H1 (cell line): ENCODE measurements at regions not wholly inside any gene's neighbourhood (a gene's known extent, or its start where the extent isn't known, plus 50 kb on each side); places are given as distances from the start of the nearest gene placed in this dataset.

Experiments used
- CTCF ChIA-PET: fragments of 300-600 bp; sonication (Branson Sonifier 250); formaldehyde crosslinking; loops from one replicate; lab custom pipeline; 2021; ENCODE audit not compliant: partially characterized antibody; lab: Charles Lee
- POLR2A ChIA-PET: fragments of 300-600 bp; sonication (Branson Sonifier 250); formaldehyde crosslinking; loops from one replicate; lab custom pipeline; 2021; ENCODE audit warnings: inconsistent platforms; ENCODE audit not compliant: partially characterized antibody; lab: Charles Lee
- DNase-seq, 2 experiments: peaks; one replicate each; pipeline versions ENCODE4 v3.0.0 to v3.0.0-alpha.2; 2010 to 2022; ENCODE audit warnings: low spot score in 2 of 2, low read depth in 1 of 2, mixed read lengths in 1 of 2
- FAIRE-seq: peaks from 2 replicates; lab custom pipeline; 2011; peaks lifted over from hg19 to GRCh38; lab: Jason Lieb, UNC
- H2AFZ ChIP-seq: 2 replicates; pipeline ENCODE4 v1.8.1; 2012; ENCODE audit warnings: low read length, inconsistent platforms
- H2AK5ac ChIP-seq: 2 replicates; pipeline ENCODE4 v1.6.1; 2013; ENCODE audit warnings: low read depth, low read length
- H2BK120ac ChIP-seq: replicated peaks from 2 replicates; pipeline ENCODE3; 2013; ENCODE audit warnings: low read depth, low read length, inconsistent platforms
- H2BK12ac ChIP-seq: 2 replicates; pipeline ENCODE4 v1.6.1; 2013; ENCODE audit warnings: low read depth, low read length
- H2BK15ac ChIP-seq: 2 replicates; pipeline ENCODE4 v1.6.1; 2013; ENCODE audit warnings: low read length
- H2BK20ac ChIP-seq: 2 replicates; pipeline ENCODE4 v1.6.1; 2013; ENCODE audit warnings: low read length
- H2BK5ac ChIP-seq: 2 replicates; pipeline ENCODE4 v1.6.1; 2013; ENCODE audit warnings: low read depth, low read length
- H3K14ac ChIP-seq: 2 replicates; pipeline ENCODE4 v1.6.1; 2013; ENCODE audit warnings: inconsistent platforms; ENCODE audit not compliant: insufficient read length
- H3K18ac ChIP-seq: 2 replicates; pipeline ENCODE4 v1.6.1; 2013; ENCODE audit warnings: low read length; ENCODE audit errors: extremely low read depth
- H3K23ac ChIP-seq: 2 replicates; pipeline ENCODE4 v1.6.1; 2013; ENCODE audit warnings: inconsistent platforms; ENCODE audit not compliant: insufficient read length
- H3K23me2 ChIP-seq: 2 replicates; pipeline ENCODE4 v1.6.1; 2013; ENCODE audit warnings: low read depth, low read length
- H3K27ac ChIP-seq: 2 replicates; pipeline ENCODE4 v1.6.1; 2011; ENCODE audit warnings: low read depth, low read length, inconsistent platforms
- H3K27me3 ChIP-seq, 4 experiments: replicated peaks in 1 of 4; 1 replicate in 1 of 4; 2 replicates in 3 of 4; pipeline versions ENCODE4 v1.6.1 to v1.8.1; 2011 to 2013; ENCODE audit warnings: low read length in 3 of 4, mild to moderate bottlenecking in 3 of 4, inconsistent platforms in 2 of 4, mixed read lengths in 2 of 4, moderate library complexity in 1 of 4; ENCODE audit not compliant: control insufficient read depth in 3 of 4, insufficient read depth in 3 of 4; ENCODE audit errors: extremely low read depth in 1 of 4
- H3K36me3 ChIP-seq, 4 experiments: 2 replicates each; pipeline versions ENCODE4 v1.6.1 to v1.8.1; 2011 to 2013; ENCODE audit warnings: mild to moderate bottlenecking in 4 of 4, low read length in 3 of 4, moderate library complexity in 2 of 4, control low read depth in 1 of 4, inconsistent platforms in 1 of 4; ENCODE audit not compliant: insufficient read depth in 4 of 4, control insufficient read depth in 2 of 4
- H3K4ac ChIP-seq: replicated peaks from 2 replicates; pipeline ENCODE3; 2013; ENCODE audit warnings: low read length, low read depth, mixed read lengths, inconsistent platforms; ENCODE audit not compliant: insufficient read length
- H3K4me1 ChIP-seq, 4 experiments: replicated peaks in 1 of 4; 1 replicate in 1 of 4; 2 replicates in 3 of 4; pipeline versions ENCODE4 v1.6.1 to v1.8.1; 2011 to 2013; ENCODE audit warnings: low read length in 3 of 4, inconsistent platforms in 2 of 4, mixed read lengths in 1 of 4; ENCODE audit not compliant: insufficient read depth in 4 of 4, control insufficient read depth in 3 of 4
- H3K4me2 ChIP-seq, 2 experiments: 2 replicates each; pipeline versions ENCODE4 v1.6.1 to v1.8.1; 2011 to 2013; ENCODE audit warnings: low read depth in 2 of 2, low read length in 2 of 2, control low read depth in 1 of 2, inconsistent platforms in 1 of 2, mild to moderate bottlenecking in 1 of 2; ENCODE audit not compliant: insufficient read depth in 1 of 2
- H3K4me3 ChIP-seq, 4 experiments: fragments of 200-600, 300-600 bp in 1 of 4; sonication (generic), shearing (Covaris generic), sonication (Bioruptor Twin) in 1 of 4; 2 replicates each; pipeline versions ENCODE4 v1.5.1 to v1.8.1; 2011 to 2016; ENCODE audit warnings: low read length in 4 of 4, low read depth in 3 of 4, control low read depth in 2 of 4, inconsistent platforms in 2 of 4, mild to moderate bottlenecking in 2 of 4, mixed read lengths in 1 of 4, moderate library complexity in 1 of 4; ENCODE audit not compliant: insufficient read depth in 2 of 4; ENCODE audit errors: extremely low read depth in 1 of 4
- H3K56ac ChIP-seq: replicated peaks from 2 replicates; pipeline ENCODE3; 2013; ENCODE audit warnings: low read depth, mild to moderate bottlenecking, mixed read lengths, low read length, inconsistent platforms; ENCODE audit not compliant: insufficient read length
- H3K79me1 ChIP-seq: 2 replicates; pipeline ENCODE4 v1.6.1; 2013; ENCODE audit warnings: low read depth, low read length, control low read depth
- H3K79me2 ChIP-seq, 2 experiments: 2 replicates each; pipeline versions ENCODE4 v1.6.1 to v1.8.1; 2012 to 2013; ENCODE audit warnings: low read length in 2 of 2, mild to moderate bottlenecking in 2 of 2, inconsistent platforms in 1 of 2; ENCODE audit not compliant: insufficient read depth in 2 of 2, control insufficient read depth in 1 of 2
- H3K9ac ChIP-seq, 4 experiments: replicated peaks in 1 of 4; 1 replicate in 1 of 4; 2 replicates in 3 of 4; pipeline versions ENCODE4 v1.6.1 to v1.8.1; 2011 to 2013; ENCODE audit warnings: low read depth in 3 of 4, low read length in 3 of 4, control low read depth in 2 of 4, mild to moderate bottlenecking in 2 of 4, moderate library complexity in 2 of 4, inconsistent platforms in 1 of 4; ENCODE audit errors: extremely low read depth in 1 of 4
- H3K9me3 ChIP-seq, 2 experiments: 2 replicates each; pipeline versions ENCODE4 v1.6.1 to v1.8.1; 2012 to 2013; ENCODE audit warnings: mild to moderate bottlenecking in 2 of 2, moderate library complexity in 2 of 2, control low read depth in 1 of 2, inconsistent platforms in 1 of 2, low read depth in 1 of 2, low read length in 1 of 2, mixed read lengths in 1 of 2; ENCODE audit not compliant: insufficient read depth in 2 of 2
- H4K20me1 ChIP-seq, 2 experiments: replicated peaks in 1 of 2; 2 replicates each; pipeline versions ENCODE3 to v1.8.1; 2011 to 2013; ENCODE audit warnings: inconsistent platforms in 2 of 2, low read length in 2 of 2, mild to moderate bottlenecking in 1 of 2; ENCODE audit not compliant: insufficient read depth in 2 of 2, control insufficient read depth in 1 of 2
- H4K5ac ChIP-seq: 2 replicates; pipeline ENCODE4 v1.6.1; 2013; ENCODE audit warnings: low read length, low read depth, mixed read lengths, inconsistent platforms; ENCODE audit not compliant: insufficient read length
- H4K8ac ChIP-seq: 2 replicates; pipeline ENCODE4 v1.8.0; 2013; ENCODE audit warnings: mild to moderate bottlenecking, moderate library complexity, low read length, inconsistent platforms; ENCODE audit not compliant: insufficient read depth; ENCODE audit errors: extremely low read depth
- H4K91ac ChIP-seq: replicated peaks from 2 replicates; pipeline ENCODE3; 2013; ENCODE audit warnings: low read length, mixed read lengths, inconsistent platforms; ENCODE audit not compliant: insufficient read length
- POLR2AphosphoS5 ChIP-seq: IDR thresholded peaks from 2 replicates; pipeline ENCODE4 v1.6.1; 2011; ENCODE audit warnings: low read depth, low read length
- TEAD4 ChIP-seq: IDR thresholded peaks from 2 replicates; pipeline ENCODE4 v1.6.1; 2012; ENCODE audit warnings: low read depth, low read length, inconsistent platforms, mixed read lengths
- WGBS, 2 experiments: shearing (Covaris generic) in 1 of 2; methylation state at CpG; one replicate each; pipeline versions ENCODE4 v1.1.6 to v1.1.7; 2013 to 2015; ENCODE audit warnings: low lambda C conversion rate in 2 of 2, mixed read lengths in 2 of 2, inconsistent platforms in 1 of 2, low coverage in 1 of 2, missing lambda C conversion rate in 1 of 2; ENCODE audit not compliant: insufficient replicate concordance in 2 of 2, insufficient coverage in 1 of 2, insufficient read length in 1 of 2; ENCODE audit errors: extremely low coverage in 1 of 2, missing lambda C conversion rate in 1 of 2; 5-methylcytosine and 5-hydroxymethylcytosine counted together

DNA sequence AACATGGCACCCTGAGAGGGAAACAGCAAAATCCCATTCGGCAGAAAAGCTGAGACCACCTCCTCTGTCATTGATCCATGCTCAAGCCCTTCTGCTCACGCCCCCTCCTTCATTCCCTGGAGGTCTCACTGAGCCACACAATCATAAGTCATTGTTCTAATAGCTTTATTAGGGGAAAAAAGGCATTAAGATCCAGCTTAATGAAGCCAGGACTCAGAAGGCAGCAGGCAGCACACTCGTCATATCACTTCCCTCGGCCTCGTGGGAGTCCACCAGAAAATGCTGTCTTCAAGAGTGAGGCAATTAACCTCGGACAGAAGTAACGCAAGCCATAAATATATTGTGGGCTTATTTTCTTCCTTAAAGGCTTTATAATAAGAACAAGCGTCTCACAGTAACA, 153.9 kb upstream of the PPP2R3A start:
- no peak overlapping the region for H2BK20ac ChIP-seq
- H4K5ac ChIP-seq: no peak overlapping the region
- no peak overlapping the region for H2BK120ac ChIP-seq
- H3K23me2 ChIP-seq: no peaks in the 10 kb centered on the region
- H3K23ac ChIP-seq: no peak overlapping the region
- H3K9me3 ChIP-seq: no peaks in the 10 kb centered on the region
- no peak overlapping the region for H4K91ac ChIP-seq
- no peak for TF ChIP-seq POLR2AphosphoS5
- no peak for TF ChIP-seq TEAD4
- no peak overlapping the region for H3K18ac ChIP-seq
- no peak overlapping the region for H3K9ac ChIP-seq
- H3K79me1 ChIP-seq: no peaks in the 10 kb centered on the region
- no peak overlapping the region; the same call in 1 of the 2 replicates for H4K8ac ChIP-seq
- no peak overlapping the region for H3K27ac ChIP-seq
- no peaks in the 10 kb centered on the region for H3K36me3 ChIP-seq
- H2BK5ac ChIP-seq: no peak overlapping the region
- no peak for DNase-seq
- no peak overlapping the region for H3K14ac ChIP-seq
- no peak overlapping the region for H3K56ac ChIP-seq
- no peak overlapping the region for H2AK5ac ChIP-seq
- peaks cover 0 to 7% (median 3%) of the 10 kb centered on the region in 4 experiments; a peak in 4 of 7 replicates for H3K4me1 ChIP-seq
- H4K20me1 ChIP-seq: no peaks in the 10 kb centered on the region
- WGBS, 2 experiments: 89% methylated on average over 8 of the region's 8 CpGs; no CpG with 5 or more reads in 1 of the 2 experiments
- no peak overlapping the region for H3K4me3 ChIP-seq
- H3K4me2 ChIP-seq: no peak overlapping the region
- no peak for FAIRE-seq
- H2BK15ac ChIP-seq: no peak overlapping the region
- H3K79me2 ChIP-seq: no peaks in the 10 kb centered on the region
- ChIA-PET POLR2A (no interaction called here), CTCF (interaction anchor here (0.9 to 1.5 kb wide), 2 partner anchors 74 to 83 kb away, joined by 4 to 5 read pairs; no protein-coding TSS in a partner anchor)
- H3K27me3 ChIP-seq: no peaks in the 10 kb centered on the region
- no peak overlapping the region for H2BK12ac ChIP-seq
- H3K4ac ChIP-seq: no peak overlapping the region
- H2AFZ ChIP-seq: no peak overlapping the region
